ENCODE measurements at regions not wholly inside any gene's neighbourhood (a gene's known extent, or its start where the extent isn't known, plus 50 kb on each side); places are given as distances from the start of the nearest gene placed in this dataset.

DNA sequence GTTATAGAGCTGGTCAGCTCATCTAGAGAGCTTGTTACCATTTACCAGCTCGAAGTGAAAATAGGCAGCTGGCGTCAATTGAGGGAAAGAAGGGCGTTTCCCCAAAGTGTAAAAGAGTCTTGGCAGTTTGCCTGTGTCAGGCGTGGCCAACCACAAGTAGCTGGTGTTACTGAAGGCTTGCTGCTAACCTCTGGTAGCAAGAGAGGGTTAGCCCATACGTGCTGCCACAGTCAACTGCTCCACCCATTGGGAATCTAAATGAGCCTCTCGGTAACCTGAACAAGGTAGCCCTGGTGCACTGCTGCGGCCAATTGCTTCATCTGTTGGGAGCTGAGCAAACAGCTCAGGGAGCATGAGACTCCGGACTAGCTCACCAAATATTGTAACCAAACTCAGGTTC lies 314.9 kb upstream of the SLITRK5 start:
- Histone ChIP-seq H4K20me1 (ENCODE audit: insufficient read depth, low read length) (no peaks in the 10 kb centered on the region), H3K36me3 (ENCODE audit: insufficient read depth, low read length) (no peaks in the 10 kb centered on the region), H3K9me2 (ENCODE audit: low read depth, low read length) (no peaks in the 10 kb centered on the region), H3K27me3 (ENCODE audit: insufficient read depth, low read length) (no peaks in the 10 kb centered on the region), H3K9ac (ENCODE audit: low read length) (no peak overlapping the region), H3K4me2 (ENCODE audit: low read length) (no peak overlapping the region), H3F3A (ENCODE audit: insufficient read depth, low read length) (no peaks in the 10 kb centered on the region), H3K27ac (ENCODE audit: low read depth, low read length, poor library complexity, severe bottlenecking) (no peak overlapping the region), H3K79me2 (ENCODE audit: insufficient read depth, low read length) (no peaks in the 10 kb centered on the region), H3K9me3 (ENCODE audit: low read length) (no peaks in the 10 kb centered on the region), H3K4me1 (ENCODE audit: insufficient read depth, low read length, severe bottlenecking) (no peaks in the 10 kb centered on the region), H3K4me3 (ENCODE audit: low read depth, low read length, poor library complexity, severe bottlenecking) (no peak overlapping the region), H2AFZ (ENCODE audit: low read length) (no peak overlapping the region)
- TF ChIP-seq EZH2 (IDR thresholded peaks at IDR 0.05; ENCODE audit: borderline replicate concordance, low read length) = no peak
- TF ChIP-seq, protein P1, sequence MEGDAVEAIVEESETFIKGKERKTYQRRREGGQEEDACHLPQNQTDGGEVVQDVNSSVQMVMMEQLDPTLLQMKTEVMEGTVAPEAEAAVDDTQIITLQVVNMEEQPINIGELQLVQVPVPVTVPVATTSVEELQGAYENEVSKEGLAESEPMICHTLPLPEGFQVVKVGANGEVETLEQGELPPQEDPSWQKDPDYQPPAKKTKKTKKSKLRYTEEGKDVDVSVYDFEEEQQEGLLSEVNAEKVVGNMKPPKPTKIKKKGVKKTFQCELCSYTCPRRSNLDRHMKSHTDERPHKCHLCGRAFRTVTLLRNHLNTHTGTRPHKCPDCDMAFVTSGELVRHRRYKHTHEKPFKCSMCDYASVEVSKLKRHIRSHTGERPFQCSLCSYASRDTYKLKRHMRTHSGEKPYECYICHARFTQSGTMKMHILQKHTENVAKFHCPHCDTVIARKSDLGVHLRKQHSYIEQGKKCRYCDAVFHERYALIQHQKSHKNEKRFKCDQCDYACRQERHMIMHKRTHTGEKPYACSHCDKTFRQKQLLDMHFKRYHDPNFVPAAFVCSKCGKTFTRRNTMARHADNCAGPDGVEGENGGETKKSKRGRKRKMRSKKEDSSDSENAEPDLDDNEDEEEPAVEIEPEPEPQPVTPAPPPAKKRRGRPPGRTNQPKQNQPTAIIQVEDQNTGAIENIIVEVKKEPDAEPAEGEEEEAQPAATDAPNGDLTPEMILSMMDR (IDR thresholded peaks at IDR 0.05; ENCODE audit: low read length) = no peak

DNA sequence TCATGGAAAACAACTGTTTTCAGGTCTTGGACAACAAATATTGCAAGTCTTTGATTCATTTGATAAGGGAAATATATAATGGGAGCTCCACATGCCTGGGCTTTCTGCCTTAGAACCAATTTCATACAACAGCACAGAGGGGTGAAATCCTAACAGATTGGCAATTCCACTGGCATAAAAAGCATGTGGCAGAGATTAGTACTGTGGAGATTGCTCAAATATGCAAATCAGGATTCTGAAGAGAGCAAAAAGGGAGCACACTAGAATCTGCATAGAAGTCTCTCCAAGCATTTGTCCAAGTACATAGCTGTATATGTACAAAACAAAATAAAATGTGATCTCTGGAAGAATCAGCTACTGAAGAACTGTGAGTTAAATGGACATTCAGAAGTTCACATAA lies 312.9 kb upstream of the SLITRK5 start:
- H2AFZ ChIP-seq (ENCODE audit: low read length) = 0 out of 2 replicates have a peak overlapping the region, but pooled peaks have one; percentile 21
- H3K4me2 ChIP-seq (ENCODE audit: low read length) = no peak overlapping the region
- H3K9ac ChIP-seq (ENCODE audit: low read length) = no peak overlapping the region
- no peaks in the 10 kb centered on the region for H3K79me2 ChIP-seq (ENCODE audit: insufficient read depth, low read length)
- H3K27me3 ChIP-seq (ENCODE audit: insufficient read depth, low read length) = no peaks in the 10 kb centered on the region
- TF ChIP-seq EZH2 (IDR thresholded peaks at IDR 0.05; ENCODE audit: borderline replicate concordance, low read length) = no peak
- TF ChIP-seq, protein P1 (IDR thresholded peaks at IDR 0.05; ENCODE audit: low read length) = no peak
- no peaks in the 10 kb centered on the region for H3K9me3 ChIP-seq (ENCODE audit: low read length)
- H3F3A ChIP-seq (ENCODE audit: insufficient read depth, low read length) = no peaks in the 10 kb centered on the region
- no peaks in the 10 kb centered on the region for H3K36me3 ChIP-seq (ENCODE audit: insufficient read depth, low read length)
- no peak overlapping the region for H3K27ac ChIP-seq (ENCODE audit: low read depth, low read length, poor library complexity, severe bottlenecking)
- no peaks in the 10 kb centered on the region for H4K20me1 ChIP-seq (ENCODE audit: insufficient read depth, low read length)
- no peaks in the 10 kb centered on the region for H3K4me1 ChIP-seq (ENCODE audit: insufficient read depth, low read length, severe bottlenecking)
- no peaks in the 10 kb centered on the region for H3K9me2 ChIP-seq (ENCODE audit: low read depth, low read length)
- H3K4me3 ChIP-seq (ENCODE audit: low read depth, low read length, poor library complexity, severe bottlenecking) = no peak overlapping the region

DNA sequence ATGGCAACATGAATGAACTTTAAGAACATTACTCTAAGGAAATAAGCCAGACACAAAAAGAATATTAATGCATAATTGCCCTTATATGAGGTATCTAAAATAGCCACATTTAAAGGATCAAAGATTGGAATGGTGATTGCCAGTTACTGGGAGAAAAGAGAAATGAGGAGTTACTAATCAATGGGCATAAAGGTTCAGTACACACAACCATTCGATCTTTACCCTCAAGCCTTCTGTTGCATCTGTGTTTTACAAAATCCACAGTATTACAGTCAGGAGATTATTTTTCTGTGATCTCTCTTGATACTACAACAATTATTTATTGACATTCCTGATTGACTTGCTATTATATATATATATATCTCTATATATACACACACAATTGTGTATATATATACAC lies 310.0 kb upstream of the SLITRK5 start:
- Histone ChIP-seq H3F3A (ENCODE audit: insufficient read depth, low read length) (no peaks in the 10 kb centered on the region), H3K79me2 (ENCODE audit: insufficient read depth, low read length) (no peaks in the 10 kb centered on the region), H3K9ac (ENCODE audit: low read length) (no peak overlapping the region), H2AFZ (ENCODE audit: low read length) (no peak overlapping the region), H3K27me3 (ENCODE audit: insufficient read depth, low read length) (no peaks in the 10 kb centered on the region), H3K4me2 (ENCODE audit: low read length) (no peak overlapping the region), H3K36me3 (ENCODE audit: insufficient read depth, low read length) (no peaks in the 10 kb centered on the region), H3K27ac (ENCODE audit: low read depth, low read length, poor library complexity, severe bottlenecking) (no peak overlapping the region), H3K9me3 (ENCODE audit: low read length) (no peaks in the 10 kb centered on the region), H3K4me3 (ENCODE audit: low read depth, low read length, poor library complexity, severe bottlenecking) (no peak overlapping the region), H4K20me1 (ENCODE audit: insufficient read depth, low read length) (no peaks in the 10 kb centered on the region), H3K9me2 (ENCODE audit: low read depth, low read length) (no peaks in the 10 kb centered on the region), H3K4me1 (ENCODE audit: insufficient read depth, low read length, severe bottlenecking) (no peaks in the 10 kb centered on the region)
- no peak for TF ChIP-seq EZH2 (IDR thresholded peaks at IDR 0.05; ENCODE audit: borderline replicate concordance, low read length)
- TF ChIP-seq, protein P1 (IDR thresholded peaks at IDR 0.05; ENCODE audit: low read length) = no peak

All from OCI-LY1 (cell line).